SK-N-MC (cell line): ENCODE measurements at regions not wholly inside any gene's neighbourhood (a gene's known extent, or its start where the extent isn't known, plus 50 kb on each side); places are given as distances from the start of the nearest gene placed in this dataset.

Experiments used
- DNase-seq: peaks from one replicate; pipeline ENCODE4 v3.0.0-alpha.2; 2011; ENCODE audit warnings: low read depth, low spot score
- H3K27ac ChIP-seq: fragments of 200-600 bp; sonication (generic); 2 replicates; pipeline ENCODE4 v1.5.1; 2016; ENCODE audit warnings: mixed run types
- H3K36me3 ChIP-seq: fragments of 200-600 bp; sonication (generic); 2 replicates; pipeline ENCODE4 v1.6.1; 2017; ENCODE audit warnings: antibody characterized with exemption, low read length, mixed read lengths; ENCODE audit not compliant: insufficient read depth
- H3K4me3 ChIP-seq: fragments of 200-600 bp; sonication (generic); 2 replicates; pipeline ENCODE4 v1.5.1; 2016
- H3K9ac ChIP-seq: fragments of 200-600 bp; sonication (generic); 2 replicates; pipeline ENCODE4 v1.8.0; 2017; ENCODE audit warnings: mixed run types, mixed read lengths; ENCODE audit not compliant: insufficient read length
- H3K9me3 ChIP-seq: fragments of 200-600 bp; sonication (generic); 2 replicates; pipeline ENCODE4 v1.6.1; 2017; ENCODE audit warnings: low read depth, mild to moderate bottlenecking, antibody characterized with exemption, low read length, moderate library complexity, mixed read lengths
- EZH2 ChIP-seq: fragments of 200-600 bp; sonication (generic); IDR thresholded peaks from one replicate; pipeline ENCODE4 v1.6.1; 2017; ENCODE audit warnings: antibody characterized with exemption
- FOXP2 ChIP-seq: optimal IDR thresholded peaks from 2 replicates; pipeline ENCODE3; 2011; ENCODE audit warnings: mild to moderate bottlenecking, moderate library complexity; ENCODE audit not compliant: insufficient read depth; ENCODE audit errors: extremely low read length, control extremely low read depth
- POLR2AphosphoS5 ChIP-seq: IDR thresholded peaks from 2 replicates; pipeline ENCODE4 v1.6.1; 2012; ENCODE audit warnings: mild to moderate bottlenecking, low read depth, low read length, borderline replicate concordance

DNA sequence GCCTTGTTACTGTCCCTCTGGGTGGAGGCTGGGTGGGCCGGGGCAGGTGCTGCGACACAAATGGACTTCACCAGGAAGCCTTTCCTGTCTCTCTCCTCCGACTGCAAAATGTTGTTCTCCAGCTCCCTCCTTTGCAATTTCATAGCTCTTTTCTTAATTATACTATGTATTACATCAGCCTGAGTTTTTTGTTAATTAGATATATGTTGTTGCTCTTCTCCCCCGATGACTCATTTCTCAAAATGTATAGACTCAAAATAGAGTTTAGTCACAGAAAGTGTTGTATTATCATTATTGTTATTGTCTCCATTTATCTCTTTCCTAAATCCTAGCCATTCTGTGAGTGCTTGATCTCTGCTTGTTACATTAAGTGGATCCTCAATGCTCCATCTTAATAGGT, 122.4 kb upstream of the OSMR start:
- no peaks in the 10 kb centered on the region for H3K9me3 ChIP-seq
- peak overlapping the region; percentile 73 for H3K9ac ChIP-seq
- no peak overlapping the region for H3K4me3 ChIP-seq
- H3K36me3 ChIP-seq = no peaks in the 10 kb centered on the region
- peak overlapping the region; percentile 100 for H3K27ac ChIP-seq
- DNase-seq = no peak
- TF ChIP-seq FOXP2 (no peak), EZH2 (no peak), POLR2AphosphoS5 (no peak)

DNA sequence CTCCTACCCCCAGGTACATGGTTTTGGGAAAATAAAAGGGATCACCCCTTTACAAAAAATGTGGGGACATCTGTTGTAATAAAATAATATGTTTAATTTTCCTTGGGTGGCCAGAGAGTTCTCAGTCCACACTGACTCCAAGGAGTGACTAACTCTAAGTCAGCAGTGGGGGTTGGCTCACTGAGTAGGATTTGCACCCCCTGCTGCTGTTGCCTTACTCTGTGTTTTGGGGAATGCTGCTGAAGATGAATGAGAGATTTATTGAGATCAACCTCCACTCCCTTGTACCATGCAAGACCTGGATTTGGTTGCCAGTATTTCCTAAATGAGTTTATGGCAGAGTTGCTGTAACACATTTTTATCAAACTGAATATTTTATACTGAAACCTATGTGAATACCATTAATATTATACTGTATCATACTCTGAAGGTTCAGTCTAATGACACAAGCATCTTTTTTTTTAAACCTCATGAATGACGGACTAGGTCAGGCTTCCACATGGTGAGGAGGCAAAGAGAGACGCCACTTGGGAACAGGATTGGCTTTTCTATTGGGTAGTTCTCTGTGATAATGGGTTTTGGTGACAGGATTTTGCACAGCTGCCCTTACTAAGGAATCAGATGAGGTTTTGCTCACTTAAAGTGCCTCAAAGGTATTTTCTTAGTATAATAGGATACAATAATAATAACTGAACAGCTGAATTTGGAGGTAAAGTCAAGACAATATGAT, 121.3 kb upstream of the OSMR start:
- Histone ChIP-seq H3K9me3 (no peaks in the 10 kb centered on the region), H3K36me3 (no peaks in the 10 kb centered on the region), H3K9ac (peak overlapping the region; percentile 73), H3K27ac (peak overlapping the region; percentile 100), H3K4me3 (peak overlapping the region; percentile 57)
- no peak for TF ChIP-seq FOXP2
- no peak for TF ChIP-seq POLR2AphosphoS5
- TF ChIP-seq EZH2 = no peak
- no peak for DNase-seq

DNA sequence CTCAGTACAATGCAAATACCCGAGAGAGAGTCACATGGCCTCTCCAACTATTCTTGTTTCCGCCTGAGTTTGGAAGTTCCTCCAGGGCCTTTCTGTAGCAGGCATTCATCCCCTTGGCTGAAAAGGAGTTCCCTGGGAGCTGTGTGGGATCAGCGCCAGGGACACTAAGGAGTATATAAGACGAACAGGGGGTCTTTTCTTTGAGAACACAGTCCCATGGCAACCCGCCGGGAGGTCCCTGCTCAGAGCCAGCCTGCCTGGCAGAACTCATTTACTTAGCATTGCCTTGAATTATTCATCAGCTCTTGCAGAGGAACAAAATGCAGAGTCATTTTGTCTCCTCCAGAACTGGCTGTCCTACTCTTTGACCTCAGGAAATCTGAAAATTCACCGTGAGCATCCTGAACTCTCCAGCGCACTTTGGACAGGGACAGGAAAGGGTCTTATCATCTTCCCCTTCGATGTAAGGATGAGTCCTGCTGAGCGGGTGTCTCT, 120.4 kb upstream of the OSMR start:
- no peak for TF ChIP-seq EZH2
- peak; percentile 58 for TF ChIP-seq POLR2AphosphoS5
- TF ChIP-seq FOXP2 = no peak
- Histone ChIP-seq H3K36me3 (no peaks in the 10 kb centered on the region), H3K27ac (peak overlapping the region; percentile 100), H3K9me3 (no peaks in the 10 kb centered on the region), H3K9ac (peak overlapping the region; percentile 73), H3K4me3 (peak overlapping the region; percentile 57)
- DNase-seq = peak; percentile 98

DNA sequence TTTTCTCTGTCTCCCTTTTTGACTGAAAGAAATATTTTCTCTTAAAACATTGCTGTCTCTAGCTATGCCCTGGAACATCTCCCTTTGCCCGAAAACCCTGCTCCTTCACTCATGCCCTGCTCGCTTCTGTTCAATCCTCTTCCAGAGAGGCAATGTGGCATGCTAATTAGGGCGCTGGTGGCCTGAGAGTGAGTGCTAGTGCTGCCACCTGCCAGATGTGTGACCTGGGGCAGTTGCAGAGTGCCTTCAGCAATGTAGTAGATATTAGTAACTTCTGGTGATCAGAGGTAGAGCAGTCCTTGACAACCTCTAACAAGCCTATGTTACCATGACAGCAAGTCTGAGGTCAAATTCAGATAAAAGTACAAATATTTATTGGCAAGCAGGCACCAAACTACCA, 119.5 kb upstream of the OSMR start:
- no peaks in the 10 kb centered on the region for H3K36me3 ChIP-seq
- peak overlapping the region; percentile 57 for H3K4me3 ChIP-seq
- no peak for DNase-seq
- H3K9me3 ChIP-seq = no peaks in the 10 kb centered on the region
- H3K9ac ChIP-seq = peak overlapping the region; percentile 69
- peak overlapping the region; percentile 100 for H3K27ac ChIP-seq
- no peak for TF ChIP-seq POLR2AphosphoS5
- TF ChIP-seq FOXP2 = no peak

DNA sequence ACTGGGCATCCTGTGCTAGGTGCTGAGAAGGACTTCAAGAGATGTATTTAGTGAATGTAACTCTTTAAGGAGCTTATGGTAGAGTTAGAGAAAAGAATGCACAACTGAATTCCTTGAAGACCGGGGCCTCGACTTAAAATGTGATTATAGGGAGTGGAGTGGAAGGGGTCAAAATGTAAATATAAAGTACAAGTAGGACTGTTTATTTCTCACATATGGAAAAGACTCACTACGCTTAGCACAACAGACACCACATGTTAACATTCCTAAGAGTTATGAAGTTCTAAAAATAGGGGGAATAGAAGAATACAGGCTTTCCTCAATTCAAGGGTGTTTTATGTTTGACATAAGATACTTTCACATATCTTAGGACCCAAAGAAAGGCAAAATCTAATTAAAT, 117.8 kb upstream of the OSMR start:
- Histone ChIP-seq H3K9ac (peak overlapping the region; percentile 24), H3K4me3 (no peak overlapping the region), H3K27ac (peak overlapping the region; percentile 86), H3K9me3 (no peaks in the 10 kb centered on the region), H3K36me3 (no peaks in the 10 kb centered on the region)
- no peak for DNase-seq
- TF ChIP-seq EZH2 (no peak), FOXP2 (no peak), POLR2AphosphoS5 (no peak)

DNA sequence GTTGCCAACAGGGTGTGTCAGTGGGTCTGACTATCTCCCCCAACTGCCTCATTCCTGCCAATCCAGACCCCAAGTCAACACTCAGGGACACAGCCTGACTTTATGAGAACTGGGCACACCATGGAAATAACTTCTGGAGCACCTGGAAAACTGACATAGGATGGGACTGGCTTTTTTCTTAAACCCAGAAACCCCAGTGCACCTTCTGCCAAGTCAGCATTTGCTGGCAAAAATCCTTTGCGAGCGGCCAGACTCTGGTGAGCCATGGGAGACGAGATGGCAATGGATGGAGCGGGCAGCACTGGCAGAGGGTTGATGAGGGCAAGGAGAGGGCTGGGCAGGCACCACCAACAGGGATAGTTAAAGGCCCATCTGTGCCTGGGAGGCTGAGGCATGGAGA, 114.4 kb upstream of the OSMR start:
- Histone ChIP-seq H3K9ac (no peak overlapping the region), H3K4me3 (no peak overlapping the region), H3K27ac (no peak overlapping the region), H3K9me3 (no peaks in the 10 kb centered on the region), H3K36me3 (no peaks in the 10 kb centered on the region)
- DNase-seq = no peak
- TF ChIP-seq FOXP2 (no peak), POLR2AphosphoS5 (no peak), EZH2 (no peak)

DNA sequence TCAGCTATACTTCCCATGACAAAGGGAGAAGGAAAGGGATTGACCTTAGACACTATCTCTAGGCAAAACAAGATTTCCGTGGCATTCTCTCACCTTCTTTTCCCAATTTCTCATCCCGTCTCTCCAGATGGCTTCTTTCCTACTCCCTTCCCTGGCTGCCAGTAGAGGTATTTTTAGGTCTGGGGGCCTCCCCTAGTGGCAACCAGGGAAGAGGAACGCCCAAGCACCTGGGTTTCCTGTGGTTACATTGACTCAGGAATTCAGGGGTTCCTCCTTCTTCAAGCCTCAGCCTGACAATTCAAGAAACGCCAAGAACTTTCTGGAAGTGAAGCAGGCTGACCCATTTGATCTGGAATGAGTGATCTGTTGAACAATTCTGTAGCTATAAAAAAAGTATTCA, 111.5 kb upstream of the OSMR start:
- Histone ChIP-seq H3K36me3 (no peaks in the 10 kb centered on the region), H3K4me3 (no peak overlapping the region), H3K9ac (no peak overlapping the region), H3K27ac (no peak overlapping the region), H3K9me3 (no peaks in the 10 kb centered on the region)
- TF ChIP-seq FOXP2 (no peak), EZH2 (no peak), POLR2AphosphoS5 (no peak)
- no peak for DNase-seq

DNA sequence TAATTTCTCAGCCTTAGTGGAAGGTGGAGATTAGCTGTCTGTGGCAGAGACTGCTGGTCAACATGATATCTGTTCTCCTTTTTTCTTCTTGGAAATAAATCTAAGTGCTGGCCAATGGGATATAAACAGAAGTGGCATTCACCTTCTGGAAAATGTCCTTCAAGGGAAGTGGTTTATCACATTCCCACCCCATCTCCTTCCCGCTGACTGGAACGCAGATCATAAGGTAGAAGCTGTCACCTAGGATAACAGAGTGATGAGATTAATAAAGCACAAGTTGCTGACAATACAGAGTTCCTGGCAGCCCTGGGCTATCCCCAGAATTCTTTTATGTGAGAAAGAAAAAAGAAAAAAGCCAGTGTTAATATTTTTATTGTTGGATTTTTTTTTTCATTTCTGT, 109.7 kb upstream of the OSMR start:
- TF ChIP-seq FOXP2 (no peak), EZH2 (no peak), POLR2AphosphoS5 (no peak)
- no peaks in the 10 kb centered on the region for H3K36me3 ChIP-seq

More for the DNA sequence above, 109.7 kb upstream of the OSMR start:
- Histone ChIP-seq H3K9me3 (no peaks in the 10 kb centered on the region), H3K27ac (no peak overlapping the region), H3K4me3 (no peak overlapping the region), H3K9ac (no peak overlapping the region)
- DNase-seq = no peak
